Lower lobe of right lung (tissue), 2 donors: ENCODE measurements at regions not wholly inside any gene's neighbourhood (a gene's known extent, or its start where the extent isn't known, plus 50 kb on each side); places are given as distances from the start of the nearest gene placed in this dataset.

Experiments
- ATAC-seq, 2 donors: fragments of 200-7000 bp; cut with Tn5 transposase; one replicate each; pipeline ENCODE4 v1.9.1; 2020 to 2022; ENCODE audit warnings: mild to moderate bottlenecking in 2 of 2, moderate library complexity in 2 of 2
- DNase-seq: peaks from one replicate; pipeline ENCODE4 v3.0.0-alpha.2; 2020
- H3K27ac ChIP-seq: fragments of 200-600 bp; one replicate; pipeline ENCODE4 v1.8.0; 2022
- H3K27me3 ChIP-seq: fragments of 200-600 bp; one replicate; pipeline ENCODE4 v1.8.0; 2022; ENCODE audit warnings: low read depth
- H3K36me3 ChIP-seq: fragments of 200-600 bp; one replicate; pipeline ENCODE4 v1.8.0; 2022; ENCODE audit warnings: mild to moderate bottlenecking
- H3K4me1 ChIP-seq: fragments of 200-600 bp; one replicate; pipeline ENCODE4 v1.8.0; 2022
- H3K4me3 ChIP-seq: fragments of 200-600 bp; one replicate; pipeline ENCODE4 v1.8.0; 2022; ENCODE audit warnings: mild to moderate bottlenecking
- H3K9me3 ChIP-seq: fragments of 200-600 bp; one replicate; pipeline ENCODE4 v1.8.0; 2022
- intact Hi-C: fragments of 100-400 bp; cut with DNase I; formaldehyde crosslinking; loops from one replicate; pipeline ENCODE4 v1.11.0; 2022
- TF ChIP-seq, protein P1 (sequence below): fragments of 200-600 bp; IDR thresholded peaks from one replicate; pipeline ENCODE4 v1.8.0; 2022; ENCODE audit warnings: antibody characterized with exemption, mild to moderate bottlenecking
- donor health status: DM: no; HTN: yes; CAD: no; lungs with severe emphysema.

DNA sequence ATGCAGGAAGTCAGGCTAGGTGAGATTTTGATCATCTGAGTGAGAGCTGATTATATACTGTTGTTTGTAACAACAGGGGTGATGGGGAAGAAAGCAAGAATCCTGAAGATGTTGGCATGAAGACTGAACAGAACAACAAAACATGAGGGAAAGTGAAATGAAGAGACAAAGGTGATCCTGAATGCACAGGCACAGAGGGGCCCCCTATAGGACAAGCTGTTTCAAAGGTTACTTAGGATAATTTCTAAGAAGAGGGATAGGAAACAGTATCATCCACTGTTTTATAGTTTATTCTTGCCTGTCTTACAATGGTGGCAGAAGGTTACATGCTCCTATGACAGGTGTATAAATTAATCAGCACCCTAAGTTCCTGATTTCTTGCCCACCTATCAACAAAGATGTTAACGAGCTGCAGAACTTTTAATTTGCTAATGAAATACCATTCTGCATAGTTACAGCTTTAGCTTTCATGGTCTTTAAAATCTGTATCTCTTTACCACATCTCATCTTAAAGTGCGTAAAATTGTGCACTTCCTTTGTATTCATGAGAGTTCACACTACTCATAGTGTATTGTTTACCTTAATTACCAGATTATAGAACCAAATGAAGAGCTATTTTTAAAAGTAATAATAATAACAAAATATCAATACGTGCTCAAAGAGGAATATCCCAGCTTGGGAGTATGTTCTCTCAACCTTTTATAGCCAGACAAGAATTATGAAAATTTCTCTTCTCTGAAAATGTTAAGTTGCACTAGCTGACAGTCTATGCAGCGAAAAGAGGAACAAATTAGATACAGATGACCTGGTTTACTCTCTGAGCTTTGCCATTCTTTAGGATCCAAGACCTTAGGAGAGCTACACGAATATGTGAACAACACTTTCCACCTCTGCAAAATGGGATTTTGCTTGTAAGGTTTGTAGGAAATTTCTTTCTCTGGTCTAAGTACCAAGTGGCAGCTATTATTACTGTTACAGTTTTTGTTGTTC lies 192.5 kb downstream of the EDN1 start:
- no peaks in the 10 kb centered on the region for H3K27me3 ChIP-seq
- H3K4me3 ChIP-seq = no peak overlapping the region
- DNase-seq (no peak), ATAC-seq (no peak)
- H3K36me3 ChIP-seq = no peaks in the 10 kb centered on the region
- H3K4me1 ChIP-seq = peaks cover 8% of the 10 kb centered on the region
- no peak overlapping the region for H3K27ac ChIP-seq
- intact Hi-C loops = no loop called here
- H3K9me3 ChIP-seq = no peaks in the 10 kb centered on the region
- TF ChIP-seq, protein P1, sequence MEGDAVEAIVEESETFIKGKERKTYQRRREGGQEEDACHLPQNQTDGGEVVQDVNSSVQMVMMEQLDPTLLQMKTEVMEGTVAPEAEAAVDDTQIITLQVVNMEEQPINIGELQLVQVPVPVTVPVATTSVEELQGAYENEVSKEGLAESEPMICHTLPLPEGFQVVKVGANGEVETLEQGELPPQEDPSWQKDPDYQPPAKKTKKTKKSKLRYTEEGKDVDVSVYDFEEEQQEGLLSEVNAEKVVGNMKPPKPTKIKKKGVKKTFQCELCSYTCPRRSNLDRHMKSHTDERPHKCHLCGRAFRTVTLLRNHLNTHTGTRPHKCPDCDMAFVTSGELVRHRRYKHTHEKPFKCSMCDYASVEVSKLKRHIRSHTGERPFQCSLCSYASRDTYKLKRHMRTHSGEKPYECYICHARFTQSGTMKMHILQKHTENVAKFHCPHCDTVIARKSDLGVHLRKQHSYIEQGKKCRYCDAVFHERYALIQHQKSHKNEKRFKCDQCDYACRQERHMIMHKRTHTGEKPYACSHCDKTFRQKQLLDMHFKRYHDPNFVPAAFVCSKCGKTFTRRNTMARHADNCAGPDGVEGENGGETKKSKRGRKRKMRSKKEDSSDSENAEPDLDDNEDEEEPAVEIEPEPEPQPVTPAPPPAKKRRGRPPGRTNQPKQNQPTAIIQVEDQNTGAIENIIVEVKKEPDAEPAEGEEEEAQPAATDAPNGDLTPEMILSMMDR = no peak

DNA sequence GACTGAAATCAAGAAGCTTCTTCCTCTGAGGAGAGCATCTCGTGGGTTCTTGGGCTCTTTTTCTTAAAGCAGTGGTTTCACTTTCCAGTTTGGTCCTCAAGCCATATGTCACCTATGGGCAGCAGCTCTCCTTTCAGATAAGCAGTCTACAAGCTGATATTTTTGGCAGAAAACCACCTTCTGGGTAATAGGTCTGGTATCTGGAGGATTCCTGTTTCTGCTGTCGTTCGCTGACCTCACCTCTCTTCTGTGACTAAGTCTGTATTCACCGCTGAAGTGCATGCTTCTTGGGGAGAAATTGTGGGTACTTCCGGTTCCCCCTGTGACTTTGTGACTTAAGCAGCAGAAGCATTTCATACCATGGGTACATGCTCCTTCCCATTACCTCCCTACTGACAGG lies 193.6 kb downstream of the EDN1 start:
- H3K27ac ChIP-seq = no peak overlapping the region

DNA sequence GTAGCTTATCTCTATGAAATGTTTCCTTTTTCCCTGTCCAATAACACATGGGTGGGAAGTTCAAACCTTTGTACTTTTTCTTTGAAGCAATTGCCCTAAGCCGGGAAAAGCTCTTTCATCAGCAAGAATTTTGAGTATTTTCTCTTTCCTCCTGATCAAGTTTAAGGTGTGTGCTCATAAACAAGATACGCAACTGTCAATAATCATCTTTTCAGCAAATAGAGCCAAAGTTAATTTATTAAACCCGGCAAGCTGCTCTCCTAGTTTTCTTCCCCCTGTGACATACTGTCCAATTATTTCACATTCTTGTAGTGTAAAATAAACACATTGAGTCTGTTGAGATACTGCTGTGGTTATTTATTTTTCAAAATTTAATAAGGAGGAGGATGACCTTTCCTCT lies 194.4 kb downstream of the EDN1 start:
- peaks cover 8% of the 10 kb centered on the region for H3K4me1 ChIP-seq
- no peaks in the 10 kb centered on the region for H3K36me3 ChIP-seq
- TF ChIP-seq, protein P1 = no peak
- H3K9me3 ChIP-seq = no peaks in the 10 kb centered on the region
- ATAC-seq = no peak
- H3K4me3 ChIP-seq = no peak overlapping the region
- H3K27ac ChIP-seq = no peak overlapping the region
- intact Hi-C loops = no loop called here
- no peak for DNase-seq
- H3K27me3 ChIP-seq = no peaks in the 10 kb centered on the region

More for the DNA sequence above, 193.6 kb downstream of the EDN1 start:
- H3K4me3 ChIP-seq = no peak overlapping the region
- H3K4me1 ChIP-seq = peaks cover 8% of the 10 kb centered on the region
- H3K9me3 ChIP-seq = no peaks in the 10 kb centered on the region
- H3K27me3 ChIP-seq = no peaks in the 10 kb centered on the region
- TF ChIP-seq, protein P1 = no peak
- DNase-seq = no peak
- ATAC-seq = peak; percentile 45 to 95
- H3K36me3 ChIP-seq = no peaks in the 10 kb centered on the region
- intact Hi-C loops = no loop called here

DNA sequence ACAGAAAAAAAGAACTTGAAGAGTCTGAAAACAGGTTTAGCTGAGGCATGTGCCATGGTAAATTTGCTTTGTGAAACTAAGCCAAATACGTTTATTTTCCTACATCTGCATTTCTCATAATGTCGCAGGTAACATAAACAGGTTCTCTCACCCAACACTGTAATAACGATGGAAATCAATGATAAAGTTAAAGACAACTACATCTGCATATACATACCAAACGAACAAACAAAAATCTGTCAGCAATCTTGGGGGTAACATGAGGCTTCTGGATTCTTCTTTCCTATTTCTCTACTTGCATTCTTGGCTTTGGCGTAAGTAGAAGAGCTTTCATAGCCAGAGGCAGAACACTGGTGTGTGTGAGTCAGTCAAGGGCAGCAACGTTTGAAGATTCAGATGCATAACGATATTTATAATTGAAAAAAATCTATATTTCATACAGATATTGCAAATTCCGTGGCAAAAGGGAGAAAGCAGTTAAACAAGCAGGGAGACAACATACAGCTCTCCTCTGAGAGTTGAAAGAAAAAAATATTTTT lies 195.1 kb downstream of the EDN1 start:
- no peak overlapping the region for H3K4me3 ChIP-seq
- H3K27ac ChIP-seq = no peak overlapping the region
- no peak for ATAC-seq
- H3K27me3 ChIP-seq = no peaks in the 10 kb centered on the region
- TF ChIP-seq, protein P1 = no peak
- no peaks in the 10 kb centered on the region for H3K36me3 ChIP-seq
- no peaks in the 10 kb centered on the region for H3K9me3 ChIP-seq
- no peak for DNase-seq
- intact Hi-C loops = no loop called here
- H3K4me1 ChIP-seq = peaks cover 8% of the 10 kb centered on the region

DNA sequence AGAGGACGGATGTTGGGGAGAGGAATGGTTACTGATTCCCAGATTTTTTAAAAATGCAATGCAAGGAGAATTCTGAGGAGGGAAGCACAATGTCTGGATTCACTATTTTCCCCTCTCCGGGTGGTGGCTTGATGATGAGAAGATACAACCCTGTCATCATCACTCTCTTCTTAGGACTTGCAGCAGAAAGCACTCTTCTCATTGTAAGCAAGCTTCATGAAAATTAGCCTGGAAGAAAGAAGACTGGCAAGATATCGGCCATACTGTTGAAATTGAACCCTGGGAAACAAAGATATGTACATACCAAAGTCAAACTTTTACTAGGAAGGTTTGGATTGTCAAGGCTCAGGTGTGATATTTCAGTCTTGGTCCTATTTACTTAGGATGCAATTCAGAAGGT lies 195.7 kb downstream of the EDN1 start:
- no peaks in the 10 kb centered on the region for H3K36me3 ChIP-seq
- ATAC-seq = no peak
- H3K27me3 ChIP-seq = no peaks in the 10 kb centered on the region
- intact Hi-C loops = no loop called here
- H3K4me1 ChIP-seq = peaks cover 14% of the 10 kb centered on the region
- no peaks in the 10 kb centered on the region for H3K9me3 ChIP-seq
- no peak overlapping the region for H3K27ac ChIP-seq
- H3K4me3 ChIP-seq = no peak overlapping the region
- TF ChIP-seq, protein P1 = no peak
- DNase-seq = no peak
